ENCODE measurements at regions not wholly inside any gene's neighbourhood (a gene's known extent, or its start where the extent isn't known, plus 50 kb on each side); places are given as distances from the start of the nearest gene placed in this dataset.
"Not testable (repeated sequence)": the region's sequence is repeated elsewhere in the genome, so short reads cannot be mapped to it uniquely, and the experiment has no call there.

DNA sequence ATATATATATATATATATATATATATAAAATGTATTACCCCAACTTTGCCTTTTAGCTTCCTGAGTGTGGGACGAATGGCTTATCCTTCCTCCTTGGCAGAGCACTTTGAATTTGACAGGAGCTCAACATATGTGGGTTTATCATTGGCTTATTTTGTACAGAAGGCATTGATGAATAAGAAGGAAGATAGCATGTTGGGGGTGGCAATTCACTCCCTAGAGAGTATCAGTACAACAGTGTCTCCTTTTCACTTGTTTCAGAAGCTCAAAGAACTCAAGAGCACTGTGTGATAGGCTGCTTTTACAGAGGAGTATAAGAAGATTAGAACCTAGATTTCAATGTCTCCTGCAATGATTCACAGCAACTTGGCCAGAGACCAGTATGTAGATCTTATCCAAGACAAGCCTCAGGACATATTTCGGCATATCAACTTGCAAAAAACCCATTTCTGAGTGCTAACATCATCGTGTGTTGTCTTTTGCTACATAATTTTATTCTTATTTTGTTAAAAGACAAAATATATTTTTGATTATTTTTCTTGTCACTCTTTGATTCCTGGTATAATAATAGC is 345.8 kb downstream of the SOCS6 start:
- no peak for DNase-seq

DNA sequence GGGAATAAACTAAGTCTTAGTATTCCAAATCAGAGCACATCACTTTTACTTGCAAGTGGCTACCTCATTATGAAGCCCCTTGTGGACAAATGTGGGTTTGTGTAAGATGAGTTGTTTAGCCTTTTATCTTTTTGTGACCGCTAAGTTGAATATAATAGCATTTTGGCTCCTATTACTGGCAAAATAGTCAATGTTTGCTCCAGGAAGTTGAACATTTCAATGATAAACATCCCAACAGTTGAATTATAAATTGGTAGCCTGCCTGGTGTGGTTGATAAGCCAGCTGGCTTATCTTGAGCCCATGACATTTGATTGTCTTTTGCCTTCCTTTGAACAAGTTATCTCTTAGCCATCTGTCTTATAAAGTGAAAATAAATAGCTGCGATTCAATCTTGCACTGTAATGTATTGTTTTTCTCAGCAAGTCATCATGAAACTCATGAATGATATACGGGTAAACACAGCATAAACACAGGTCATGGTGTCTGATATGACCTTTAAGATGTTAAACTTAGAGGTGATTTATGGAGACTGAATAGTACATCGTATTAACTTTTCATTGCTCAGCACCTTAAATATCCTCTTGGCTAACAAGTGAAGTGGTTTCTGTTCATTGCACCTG is 338.4 kb downstream of the SOCS6 start:
- DNase-seq = no peak

DNA sequence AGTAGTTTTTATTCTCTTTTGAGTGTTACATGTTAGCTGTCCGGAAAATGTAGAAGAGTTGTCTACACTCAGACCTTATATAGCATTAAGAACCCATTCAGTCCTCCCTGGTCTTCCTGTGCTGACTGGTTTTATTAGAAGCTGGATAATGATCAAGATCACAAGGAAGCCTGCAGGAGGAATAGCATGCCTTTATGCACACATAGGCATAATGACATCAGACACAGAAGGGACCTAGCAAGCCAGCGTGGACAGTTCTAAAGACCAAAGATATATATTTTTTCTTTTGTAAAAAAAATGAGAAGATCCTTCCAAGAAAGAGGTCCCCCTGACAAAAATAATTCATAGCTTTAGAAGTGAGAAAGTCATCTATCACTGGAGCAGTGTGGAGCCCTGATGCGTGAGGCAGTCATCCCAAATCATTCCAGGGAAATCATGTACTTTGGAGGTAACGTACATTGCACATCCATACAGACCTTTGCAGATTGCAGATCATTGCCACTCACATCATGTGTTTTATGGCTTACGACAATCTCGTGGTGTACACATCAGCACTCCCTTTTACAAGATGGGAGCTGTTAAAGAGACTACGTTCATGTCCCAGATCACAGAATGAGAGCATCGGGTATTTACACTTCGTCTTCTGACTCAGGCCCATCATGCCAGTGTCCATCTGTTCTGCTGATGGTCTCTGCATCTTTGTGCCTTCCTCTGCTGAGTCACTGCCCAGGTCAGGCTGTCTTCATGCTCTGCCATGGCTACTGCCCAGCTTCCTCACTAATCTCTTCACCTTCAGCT is 334.0 kb downstream of the SOCS6 start:
- DNase-seq = no peak

DNA sequence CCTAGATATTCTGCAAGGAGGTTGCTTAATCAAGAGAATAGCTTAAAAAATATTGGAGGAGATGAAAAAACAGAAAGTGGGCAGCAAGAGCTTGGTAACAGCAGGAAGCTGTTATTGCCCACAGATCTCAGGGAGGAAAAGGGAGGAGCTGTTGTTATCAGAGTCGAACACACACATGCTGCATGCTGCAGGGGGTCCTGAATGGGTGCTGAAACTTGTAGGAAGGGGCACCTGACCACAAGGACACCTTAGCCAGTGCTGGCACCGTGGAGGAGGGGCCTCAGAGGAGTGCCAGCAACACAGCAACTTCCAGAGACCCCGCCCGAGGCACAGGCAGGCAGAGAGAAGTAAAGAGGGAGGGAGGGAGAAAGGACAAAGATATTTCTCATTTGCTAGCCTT is 332.9 kb downstream of the SOCS6 start:
- DNase-seq = peak; percentile 7

DNA sequence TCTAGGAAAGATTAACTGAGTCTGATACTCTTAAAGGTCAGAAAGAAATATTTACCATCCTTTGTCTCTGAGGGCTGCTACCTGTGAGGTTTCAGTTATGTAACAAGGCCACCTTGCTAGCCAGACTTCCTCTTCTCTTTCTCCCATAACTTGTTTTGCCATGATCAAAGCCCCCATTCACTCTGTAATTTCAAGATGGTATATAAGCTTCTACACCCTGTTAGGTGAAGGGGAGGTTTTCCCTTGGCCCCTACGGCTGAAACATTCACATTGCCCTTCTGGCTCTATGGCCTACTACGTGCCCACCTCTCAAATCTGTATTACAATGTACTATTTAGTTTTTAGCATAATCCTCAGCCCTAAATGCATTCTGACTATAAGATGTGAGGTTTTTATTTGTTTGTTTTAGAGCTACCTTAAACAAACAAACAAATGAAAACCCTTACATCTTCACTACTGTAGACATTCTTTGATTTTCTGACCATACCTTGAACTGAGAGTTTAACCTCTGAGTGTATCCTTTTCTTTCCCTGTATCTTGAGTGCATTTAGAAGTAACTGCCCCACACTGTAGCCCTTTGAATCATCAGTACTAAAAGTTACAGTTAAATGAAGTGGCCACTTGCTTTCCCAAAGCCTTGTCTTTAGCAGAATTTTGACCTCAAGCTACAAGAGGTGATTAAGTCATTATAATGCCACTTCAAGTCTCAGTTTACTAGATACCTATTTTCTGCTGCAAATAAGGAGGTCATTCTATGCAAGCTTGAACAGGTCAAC is 332.2 kb downstream of the SOCS6 start:
- DNase-seq = no peak

DNA sequence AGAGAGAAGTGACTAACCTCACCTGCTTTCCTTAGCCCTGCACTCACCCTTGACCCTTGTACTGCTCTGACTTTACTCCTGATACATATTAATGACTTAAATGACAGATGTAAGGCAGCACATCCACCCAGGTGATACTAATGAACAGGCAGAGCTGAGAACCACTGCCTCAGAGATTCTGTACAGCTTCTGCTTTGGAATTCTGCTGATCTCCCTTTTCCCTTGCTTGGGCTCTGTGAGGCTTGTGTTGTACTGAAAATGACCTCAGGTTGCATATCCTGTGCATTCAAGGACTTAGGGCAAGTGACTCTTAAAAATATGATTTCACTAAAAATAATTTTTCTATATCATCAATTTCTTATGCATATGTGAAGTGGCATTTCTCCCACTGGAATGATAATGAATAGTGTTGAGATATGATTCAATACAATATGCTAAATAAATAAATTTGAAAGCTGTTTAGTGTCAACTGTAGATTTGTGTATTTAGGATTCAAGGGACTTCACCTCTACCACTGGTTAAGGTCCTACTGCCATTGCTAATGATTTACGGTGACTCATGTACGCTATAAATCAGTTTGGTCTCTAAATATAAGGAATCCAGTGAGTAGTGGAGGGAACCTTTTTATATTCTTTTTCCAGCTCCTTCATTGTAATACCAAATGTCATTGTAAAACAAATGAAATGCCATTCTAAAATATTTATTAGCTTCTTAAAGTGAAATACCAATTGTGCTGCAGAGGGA is 328.3 kb downstream of the SOCS6 start:
- no peak for DNase-seq

DNA sequence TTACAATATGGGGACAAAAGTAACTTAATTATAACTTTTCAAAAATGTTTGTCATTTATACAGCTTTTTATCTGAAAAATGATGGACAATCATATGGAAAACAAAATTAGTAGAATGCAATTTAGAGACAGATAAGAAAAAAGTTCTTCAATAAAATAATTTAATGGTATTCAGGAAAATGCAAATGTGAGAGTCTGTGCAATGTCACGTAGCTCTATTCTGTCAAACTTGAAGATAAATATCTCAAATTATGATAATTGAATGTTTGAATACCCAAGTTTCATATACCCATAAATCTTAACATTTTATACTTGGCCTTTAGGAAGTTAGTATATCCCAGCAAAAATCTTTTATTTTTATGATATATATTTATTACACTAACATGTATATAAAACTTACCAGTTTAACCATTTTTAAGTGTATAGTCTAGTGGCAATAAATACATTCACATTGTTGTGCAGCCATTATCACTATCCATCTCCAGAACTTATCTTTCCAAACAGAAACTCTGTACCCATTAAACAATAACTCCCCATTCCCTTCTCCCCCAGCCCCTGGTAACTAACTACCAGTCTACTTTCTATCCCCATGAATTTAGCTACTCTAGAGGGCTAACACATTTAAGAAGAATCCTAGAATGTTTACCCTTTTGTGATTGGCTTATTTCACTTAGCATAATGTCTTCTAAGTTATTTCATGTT is 311.5 kb downstream of the SOCS6 start:
- DNase-seq = no peak

DNA sequence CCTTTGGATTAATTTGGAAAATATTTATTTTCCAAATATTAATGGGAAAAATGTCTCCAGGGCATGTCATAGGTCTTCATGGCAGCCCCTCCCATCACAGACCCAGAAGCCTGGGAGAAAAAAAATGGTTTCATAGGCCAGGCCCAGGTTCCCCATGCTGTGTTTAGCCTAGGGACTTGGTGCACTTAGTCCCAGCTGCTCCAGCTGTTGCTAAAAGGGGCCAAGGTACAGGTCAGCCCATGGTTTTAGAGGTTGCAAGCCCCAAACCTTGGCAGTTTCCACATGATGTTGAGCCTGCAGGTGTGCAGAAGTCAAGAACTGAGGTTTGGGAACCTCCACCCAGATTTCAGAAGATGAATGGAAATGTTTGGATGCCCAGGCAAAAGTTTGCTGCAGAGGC is 309.6 kb downstream of the SOCS6 start:
- DNase-seq = no peak

DNA sequence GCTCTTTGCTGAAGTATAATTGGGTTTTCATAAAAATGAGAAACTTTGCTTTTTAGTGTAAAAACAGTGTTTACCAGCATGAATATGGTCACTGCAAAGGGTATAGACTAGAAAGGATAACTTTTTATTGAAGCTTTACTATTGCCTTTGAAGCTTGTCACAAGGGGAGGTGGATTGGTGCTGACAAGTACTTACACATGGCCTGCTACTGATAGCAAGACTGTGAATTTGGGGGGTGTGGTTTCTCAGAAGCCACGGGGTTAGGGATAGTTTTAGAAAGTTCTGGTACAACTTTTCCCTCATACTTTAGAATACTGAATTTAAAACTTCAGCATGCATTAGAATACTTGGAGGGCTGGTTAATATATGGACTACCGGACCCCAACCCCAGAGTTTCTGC is 294.1 kb downstream of the SOCS6 start:
- DNase-seq = no peak

DNA sequence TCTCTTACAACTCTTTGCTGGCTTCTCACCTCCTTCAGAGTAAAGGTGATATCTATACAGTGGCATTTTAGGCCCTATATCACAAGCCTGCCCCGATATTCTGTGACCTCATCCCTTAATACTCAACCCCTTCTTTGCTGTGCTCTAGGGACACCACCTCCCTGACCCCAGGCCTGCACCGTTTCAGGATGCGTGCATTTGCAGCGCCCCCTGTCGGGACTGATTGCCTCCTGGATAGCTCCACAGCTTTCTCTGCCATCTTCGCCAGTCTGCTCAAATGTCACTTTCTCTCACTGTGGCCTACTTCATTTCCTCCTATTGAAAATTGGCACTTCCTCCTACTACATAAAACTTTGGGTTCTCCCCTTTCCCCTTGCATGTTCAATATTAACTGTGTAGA is 289.6 kb downstream of the SOCS6 start:
- peak; percentile 3 for DNase-seq

DNA sequence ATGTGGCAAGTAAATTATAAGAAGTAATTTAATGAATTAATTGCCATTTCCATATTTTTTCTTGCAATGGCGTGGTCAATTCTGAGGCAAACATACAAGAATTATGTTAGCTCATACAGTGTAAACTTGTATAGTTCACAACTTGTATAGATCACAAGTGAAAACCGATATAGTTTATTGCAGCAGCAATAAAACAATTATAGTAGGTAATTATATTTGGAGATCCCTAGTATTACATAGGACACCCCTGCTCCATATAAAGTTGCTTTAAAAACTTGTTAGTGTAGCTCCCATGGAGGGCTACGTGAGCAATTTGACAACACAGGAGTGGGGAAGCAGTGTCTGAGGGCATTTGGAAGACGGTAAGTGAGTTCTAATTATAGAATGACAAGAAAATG is 288.2 kb downstream of the SOCS6 start:
- DNase-seq = no peak

DNA sequence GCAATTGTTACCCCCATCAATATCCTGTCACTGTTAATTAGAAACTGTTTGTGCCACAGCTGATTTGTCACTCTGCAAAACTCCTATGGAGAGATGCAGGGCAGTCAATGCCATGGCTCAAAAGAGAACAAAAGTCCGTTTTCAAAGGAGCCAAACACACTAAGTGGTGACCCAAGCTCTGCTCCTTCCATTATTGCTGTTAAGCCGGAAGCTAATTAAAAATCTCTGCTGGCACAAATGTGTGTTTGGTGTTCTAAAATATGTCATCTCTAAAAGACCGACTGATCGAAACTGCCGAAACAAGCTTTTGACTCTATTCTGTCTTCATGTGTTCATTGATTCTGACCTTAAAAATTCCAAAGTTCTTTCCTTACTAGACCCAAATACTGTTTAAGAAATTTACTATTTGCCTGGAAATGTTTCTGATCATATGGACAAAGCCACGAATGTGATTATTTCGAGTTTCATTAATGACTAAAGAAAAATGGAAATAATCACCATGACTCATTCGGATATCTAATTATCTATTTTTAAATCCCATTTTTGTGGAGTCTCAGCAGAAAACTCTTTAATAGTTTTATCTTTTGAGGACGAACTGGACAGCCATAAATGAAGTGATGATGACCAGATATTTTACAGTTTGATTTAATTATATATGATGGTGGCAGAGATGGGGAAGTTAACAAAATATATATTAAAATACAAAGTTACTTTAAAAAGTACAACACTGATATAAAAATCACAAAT is 287.6 kb downstream of the SOCS6 start:
- no peak for DNase-seq

DNA sequence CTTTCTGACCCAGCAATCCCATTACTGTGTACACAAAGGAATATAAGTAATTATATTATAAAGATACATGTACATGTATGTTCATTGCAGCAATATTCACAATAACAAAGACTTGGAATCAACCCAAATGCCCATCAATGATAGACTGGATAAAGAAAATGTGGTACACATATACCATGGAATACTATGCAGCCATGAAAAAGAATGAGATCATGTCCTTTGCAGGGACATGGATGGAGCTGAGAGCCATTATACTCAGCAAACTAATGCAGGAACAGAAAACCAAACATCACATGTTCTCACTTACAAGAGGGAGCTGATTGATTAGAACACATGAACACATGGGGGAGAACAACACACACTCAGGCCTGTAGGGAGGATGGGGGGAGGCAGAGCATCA is 286.1 kb downstream of the SOCS6 start:
- DNase-seq = not testable (repeated sequence)

DNA sequence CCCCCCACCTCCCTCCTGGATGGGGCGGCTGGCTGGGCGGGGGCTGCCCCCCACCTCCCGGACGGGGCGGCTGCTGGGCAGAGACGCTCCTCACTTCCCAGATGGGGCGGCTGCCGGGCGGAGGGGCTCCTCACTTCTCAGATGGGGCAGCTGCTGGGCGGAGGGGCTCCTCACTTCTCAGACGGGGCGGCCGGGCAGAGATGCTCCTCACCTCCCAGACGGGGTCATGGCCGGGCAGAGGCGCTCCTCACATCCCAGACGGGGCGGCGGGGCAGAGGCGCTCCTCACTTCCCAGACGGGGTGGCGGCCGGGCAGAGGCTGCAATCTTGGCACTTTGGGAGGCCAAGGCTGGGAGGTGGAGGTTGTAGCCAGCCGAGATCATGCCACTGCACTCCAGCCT is 280.8 kb downstream of the SOCS6 start:
- DNase-seq = not testable (repeated sequence)

DNA sequence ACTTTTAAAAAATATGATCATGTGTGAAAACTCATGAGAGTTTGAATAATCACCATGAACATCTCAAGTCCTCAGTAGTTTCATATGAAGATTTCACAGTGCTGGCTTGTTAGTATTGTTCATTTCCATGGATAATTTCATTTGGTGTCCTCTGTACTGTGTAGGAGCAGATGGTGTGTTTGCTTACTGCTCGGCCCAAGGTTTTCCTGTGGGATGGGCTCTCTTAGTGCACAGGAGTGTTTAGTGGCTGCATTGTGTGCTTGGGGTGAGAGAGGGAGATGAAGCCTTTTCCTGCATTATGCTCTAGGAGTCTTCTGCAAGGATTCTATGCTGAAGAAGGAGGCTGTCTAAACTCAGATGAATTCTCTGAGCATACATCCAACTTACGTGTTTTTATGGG is 270.6 kb downstream of the SOCS6 start:
- no peak for DNase-seq

DNA sequence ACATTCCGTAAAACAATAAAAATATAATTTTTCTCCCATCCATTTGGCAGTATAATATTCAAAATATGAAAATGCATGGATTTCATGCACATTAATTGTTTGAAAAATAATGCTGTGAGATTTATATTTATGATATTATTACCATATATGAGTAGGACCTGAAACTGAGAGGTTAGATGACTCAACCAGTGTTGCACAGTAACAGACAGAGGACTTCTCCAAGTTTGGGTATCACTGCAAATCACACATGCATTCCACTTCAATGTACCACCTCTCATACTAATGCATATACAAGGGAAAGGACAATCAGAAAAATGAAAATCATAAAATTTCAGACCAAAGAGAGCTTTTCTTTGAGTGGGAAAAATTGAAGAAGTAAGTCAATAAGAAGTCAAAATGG is 269.5 kb downstream of the SOCS6 start:
- no peak for DNase-seq

DNA sequence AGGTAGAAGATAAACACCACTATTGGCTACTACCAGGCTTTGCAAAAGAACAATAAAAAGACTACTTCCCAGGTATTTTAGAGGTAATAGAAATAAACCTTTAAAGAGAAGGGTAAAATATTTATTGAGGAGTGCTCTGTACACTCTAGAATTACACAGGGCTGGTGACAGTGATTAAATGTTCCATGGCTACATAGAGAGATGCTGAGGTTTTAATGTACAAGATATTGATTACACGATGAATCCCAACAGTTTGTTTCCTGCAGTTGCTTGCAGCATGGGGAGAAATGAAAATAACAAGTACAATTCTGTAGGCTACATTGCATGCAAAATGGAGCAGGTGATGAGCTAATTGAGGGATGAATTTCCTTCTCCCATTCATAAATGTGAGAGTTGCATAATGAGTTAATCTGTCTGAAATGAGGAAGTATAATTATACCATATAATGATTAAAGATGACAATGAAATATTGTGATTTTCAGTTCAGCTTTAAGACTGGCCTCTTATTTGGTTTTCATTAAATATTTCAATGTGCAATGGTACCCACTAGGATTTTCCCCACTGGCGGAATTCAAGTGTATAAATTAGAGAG is 266.1 kb downstream of the SOCS6 start:
- no peak for DNase-seq

DNA sequence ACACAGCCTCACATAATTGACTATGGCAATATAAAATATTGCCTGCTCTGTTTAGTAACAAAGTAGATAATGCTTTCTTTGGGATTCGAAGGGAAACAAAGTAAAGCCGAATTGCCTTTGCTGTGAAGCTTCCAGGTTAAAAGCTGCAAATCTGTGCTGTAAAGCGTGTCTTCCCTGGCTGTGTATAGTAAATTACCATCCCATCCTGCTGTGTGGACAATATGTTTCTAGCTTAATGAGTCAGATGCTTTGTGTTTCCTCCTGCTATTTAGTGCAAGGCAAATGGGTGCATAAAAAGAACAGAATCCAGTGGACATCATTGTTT is 265.1 kb downstream of the SOCS6 start:
- DNase-seq = no peak

DNA sequence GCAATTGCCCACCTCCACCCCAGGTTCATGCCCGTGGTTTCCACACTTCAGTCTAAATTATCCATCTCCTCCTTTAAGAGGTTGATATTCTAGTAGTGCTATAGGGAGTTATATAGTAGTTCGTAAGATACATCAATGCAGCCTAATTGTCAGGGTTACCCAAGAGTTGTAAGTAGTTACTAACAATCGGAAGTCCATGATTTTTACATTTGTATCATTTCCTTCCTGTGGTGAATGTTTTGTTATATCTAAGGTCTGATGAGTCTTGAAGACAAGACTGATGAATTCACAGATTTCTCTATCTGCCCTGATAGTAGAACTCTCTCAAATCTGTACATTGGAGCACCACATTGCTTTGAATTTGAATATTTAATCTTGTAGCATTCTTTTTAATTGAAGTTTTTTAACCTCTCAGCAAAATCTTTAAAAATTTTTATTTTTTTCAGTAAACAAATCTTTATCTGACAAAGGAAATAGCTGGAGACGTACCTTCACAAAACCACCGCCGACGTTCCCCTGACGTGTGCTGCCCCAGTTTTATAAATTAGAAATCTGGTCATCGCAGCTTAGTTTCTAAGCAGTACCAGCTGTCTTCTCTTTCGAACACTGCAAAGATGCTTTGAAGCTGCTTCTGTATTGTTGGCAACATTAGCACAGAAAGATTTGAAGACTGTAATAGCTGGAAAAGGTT is 264.5 kb downstream of the SOCS6 start:
- no peak for DNase-seq

DNA sequence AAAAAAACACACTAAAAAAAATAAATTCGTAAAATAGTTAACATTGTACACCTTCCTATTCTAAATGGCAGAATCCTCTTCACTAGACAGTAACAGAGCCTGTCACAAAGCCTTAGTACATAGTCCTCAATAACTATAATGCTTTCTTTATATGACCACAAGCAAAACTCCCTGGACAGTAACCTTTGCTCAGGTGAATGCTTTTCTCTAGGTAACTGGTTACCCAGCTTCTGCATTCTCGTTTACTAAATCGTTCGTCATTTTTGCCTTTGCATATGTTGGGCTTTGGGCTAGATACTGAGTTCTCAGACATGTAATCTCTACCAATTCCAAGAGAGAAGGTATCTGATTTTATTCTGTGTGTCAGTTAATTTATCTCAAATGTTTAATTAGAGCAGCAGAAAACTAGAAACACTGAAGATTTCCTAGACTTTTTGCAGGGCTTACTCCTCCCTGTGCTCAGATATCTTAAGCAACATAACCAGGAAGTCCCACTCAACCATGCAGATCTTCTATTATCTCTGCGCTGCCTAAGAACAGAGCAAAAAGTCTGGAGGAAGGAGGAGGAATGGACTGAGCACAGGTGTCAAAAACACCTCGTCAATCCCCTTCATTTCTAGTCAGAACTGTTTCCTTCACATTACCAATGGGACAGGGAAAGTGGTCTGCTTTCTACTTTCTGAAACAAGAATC is 247.7 kb downstream of the SOCS6 start:
- no peak for DNase-seq

Data from activated CD4-positive, alpha-beta T cell treated with anti-CD3 and anti-CD28 coated beads, Interleukin-10, Interleukin-2, amounts not matched to agents 100 ng/mL and 50 ng/mL, durations not matched to agents 16 hours and 8 hours (primary cell).